Adrenal gland (tissue), 9 donors: ENCODE measurements at regions not wholly inside any gene's neighbourhood (a gene's known extent, or its start where the extent isn't known, plus 50 kb on each side); places are given as distances from the start of the nearest gene placed in this dataset.

Experiments
- DNase-seq, 7 donors: peaks; one replicate each; pipeline ENCODE4 v3.0.0-alpha.2; 2019 to 2020
- H3K27ac ChIP-seq, 5 donors: fragments of 200-600 bp; sonication (generic) in 4 of 5; 1 replicate in 3 of 5; 2 replicates in 2 of 5; pipeline versions ENCODE4 v1.5.1 to v1.8.0; 2016 to 2020; ENCODE audit warnings: mild to moderate bottlenecking in 1 of 5
- H3K27me3 ChIP-seq: fragments of 200-600 bp; 2 replicates; pipeline ENCODE4 v1.8.0; 2021
- H3K36me3 ChIP-seq, 2 donors: fragments of 200-600 bp; replicated peaks in 1 of 2; 1 replicate in 1 of 2; 2 replicates in 1 of 2; pipeline versions ENCODE4 v1.5.1 to v1.8.0; 2018 to 2022
- H3K4me1 ChIP-seq, 2 donors: fragments of 200-600 bp; replicated peaks in 1 of 2; 1 replicate in 1 of 2; 2 replicates in 1 of 2; pipeline versions ENCODE4 v1.5.1 to v1.8.0; 2018 to 2021
- H3K4me3 ChIP-seq, 4 donors: fragments of 200-600 bp; sonication (generic) in 3 of 4; one replicate each; pipeline ENCODE4 v1.5.1; 2016 to 2018
- H3K9me3 ChIP-seq, 3 donors: fragments of 200-600 bp; sonication (generic) in 1 of 3; replicated peaks in 1 of 3; 1 replicate in 2 of 3; 2 replicates in 1 of 3; pipeline versions ENCODE4 v1.5.1 to v1.8.0; 2016 to 2021
- CTCF ChIP-seq, 6 experiments: fragments of 450-650 bp in 4 of 6; fragments of 200-600 bp in 2 of 6; sonication (generic) in 1 of 6; IDR thresholded peaks; 1 replicate in 5 of 6; 2 replicates in 1 of 6; pipeline versions ENCODE4 v1.5.1 to v1.8.0; 2016 to 2021; ENCODE audit warnings: antibody characterized with exemption in 6 of 6, mild to moderate bottlenecking in 2 of 6, moderate library complexity in 1 of 6
- POLR2A ChIP-seq, 2 donors: fragments of 450-650 bp; IDR thresholded peaks; one replicate each; pipeline ENCODE4 v1.6.1; 2017; ENCODE audit warnings: antibody characterized with exemption in 2 of 2, mild to moderate bottlenecking in 2 of 2, moderate library complexity in 1 of 2
- WGBS, 4 donors: extraction: QIAGEN DNeasy Blood & Tissue Kit in 2 of 4; methylation state at CpG; one replicate each; pipeline versions ENCODE4 v1.1.5 to v1.1.7; 2013 to 2017; 5-methylcytosine and 5-hydroxymethylcytosine counted together
- intact Hi-C, 2 donors: fragments of 100-400 bp; cut with DNase I; formaldehyde crosslinking; loops; one replicate each; pipeline versions ENCODE4 v1.14.1 to v1.15.0; 2022 to 2023
- donor health status: healthy with polysubstance abuse.
- donor health status: Bipolar disorder and iron deficiency.
- donor health status: DM: yes; HTN: yes; CAD: no.
- donor health status: DM: no; HTN: no; CAD: no.
- donor health status: DM: no; HTN: no; CAD: no.

GRCh38 chr2:74041182-74041581, 56.5 kb downstream of the TET3 start:
- no peak for DNase-seq
- Histone ChIP-seq H3K9me3 (no peaks in the 10 kb centered on the region), H3K4me3 (no peak overlapping the region), H3K4me1 (peaks cover 0 to 21% of the 10 kb centered on the region in 2 donors), H3K27ac (no peak overlapping the region), H3K27me3 (no peaks in the 10 kb centered on the region), H3K36me3 (peaks cover 0 to under 1% of the 10 kb centered on the region in 2 donors)
- intact Hi-C loops, result no loop called here
- WGBS, 4 donors, result 81 to 94% (median 85%) methylated on average over 3 of the region's 3 CpGs
- no peak for TF ChIP-seq CTCF (IDR thresholded peaks at IDR 0.05)
- no peak for TF ChIP-seq POLR2A (IDR thresholded peaks at IDR 0.05)

- intact Hi-C loops, result no loop called here
- no peaks in the 10 kb centered on the region for H3K27me3 ChIP-seq
- H3K4me3 ChIP-seq, result no peak overlapping the region
- DNase-seq, result no peak
- H3K36me3 ChIP-seq, result peaks cover 0 to 6% of the 10 kb centered on the region in 2 donors
- no peaks in the 10 kb centered on the region for H3K9me3 ChIP-seq
- H3K4me1 ChIP-seq, result peaks cover 0 to 15% of the 10 kb centered on the region in 2 donors
- H3K27ac ChIP-seq, result no peak overlapping the region
- 96 to 100% (median 100%) methylated on average over 1 of the region's 1 CpG for WGBS, 4 donors
- TF ChIP-seq CTCF (IDR thresholded peaks at IDR 0.05) (no peak), POLR2A (IDR thresholded peaks at IDR 0.05) (no peak)
Measured at GRCh38 chr2:74041726-74042125, 57.0 kb downstream of the TET3 start.

- Histone ChIP-seq H3K27me3 (no peaks in the 10 kb centered on the region), H3K4me3 (no peak overlapping the region), H3K4me1 (peaks cover 0 to 8% of the 10 kb centered on the region in 2 donors), H3K36me3 (peaks cover 0 to 14% of the 10 kb centered on the region in 2 donors), H3K27ac (no peak overlapping the region), H3K9me3 (no peaks in the 10 kb centered on the region)
- intact Hi-C loops, result no loop called here
- WGBS, 4 donors, result 93 to 99% (median 98%) methylated on average over 3 of the region's 3 CpGs
- TF ChIP-seq CTCF (IDR thresholded peaks at IDR 0.05) (no peak), POLR2A (IDR thresholded peaks at IDR 0.05) (no peak)
- no peak for DNase-seq
Measured at GRCh38 chr2:74042606-74043005, 57.9 kb downstream of the TET3 start.

GRCh38 chr2:74043345-74044329, 58.9 kb downstream of the TET3 start:
- no peak for DNase-seq
- H3K9me3 ChIP-seq, result no peaks in the 10 kb centered on the region
- no peaks in the 10 kb centered on the region for H3K4me1 ChIP-seq
- 87 to 90% (median 88%) methylated on average over 6 of the region's 6 CpGs for WGBS, 4 donors
- no peak overlapping the region for H3K27ac ChIP-seq
- H3K4me3 ChIP-seq, result no peak overlapping the region
- H3K36me3 ChIP-seq, result peaks cover 0 to 15% of the 10 kb centered on the region in 2 donors
- intact Hi-C loops, result no loop called here
- no peak for TF ChIP-seq CTCF (IDR thresholded peaks at IDR 0.05)
- TF ChIP-seq POLR2A (IDR thresholded peaks at IDR 0.05), result no peak
- no peaks in the 10 kb centered on the region for H3K27me3 ChIP-seq
